Activated T-helper 1 cell treated with anti-CD3 and anti-CD28 coated beads, Interleukin-2, amount 50 U/mL, for 16 hours (primary cell): ENCODE measurements at regions not wholly inside any gene's neighbourhood (a gene's known extent, or its start where the extent isn't known, plus 50 kb on each side); places are given as distances from the start of the nearest gene placed in this dataset.

ENCODE experiments used
- DNase-seq, 2 donors: peaks; one replicate each; pipeline ENCODE4 v3.0.0-alpha.2; 2020; ENCODE audit warnings: low read depth in 1 of 2, low spot score in 1 of 2

DNA sequence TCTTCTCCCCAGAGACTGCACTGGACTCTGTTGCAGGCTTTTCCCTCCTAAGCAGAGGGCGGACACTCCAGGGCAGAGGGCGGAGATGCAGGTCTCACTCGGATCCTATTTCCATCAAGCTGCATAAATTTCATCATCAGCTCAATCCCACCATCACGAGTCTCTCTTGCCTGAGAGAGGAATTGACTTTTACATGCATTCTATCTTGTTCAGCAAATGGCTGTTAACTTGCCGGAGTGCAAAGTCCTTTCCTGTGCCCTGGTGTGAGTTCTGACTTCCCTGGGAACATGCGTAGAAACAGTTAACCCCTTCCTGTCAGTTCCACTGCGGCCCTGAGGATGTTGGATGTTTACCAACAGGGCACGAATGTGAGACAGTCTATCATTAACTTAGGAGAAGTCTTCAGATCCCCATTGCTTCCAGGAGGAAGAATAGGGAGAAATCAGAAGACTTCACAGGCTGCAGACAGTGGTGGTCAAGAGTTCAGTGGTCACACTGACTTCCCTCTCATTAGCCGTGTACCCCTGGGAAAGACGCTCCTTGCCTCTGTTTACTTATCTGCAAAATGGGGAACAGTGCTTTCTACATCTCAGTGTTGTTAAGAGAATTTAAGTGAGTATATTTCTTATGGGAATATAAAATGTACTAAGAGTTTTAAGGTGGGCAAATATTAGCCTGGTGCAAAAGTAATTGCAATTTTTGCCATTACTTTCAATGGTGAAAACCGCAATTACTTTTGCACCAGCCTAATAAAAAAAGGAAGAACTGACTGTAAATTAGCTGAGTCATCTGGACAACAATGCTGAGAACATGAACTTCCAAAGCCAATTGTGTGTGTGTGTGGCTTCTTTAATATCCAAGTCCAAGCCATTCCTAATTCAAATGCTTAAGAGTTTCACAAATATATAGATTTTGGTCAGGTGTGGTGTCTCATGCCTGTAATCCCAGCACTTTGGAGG, 248.0 kb downstream of the DRD1 start:
- no peak for DNase-seq

GRCh38 chr5:175181331-175181730, 262.7 kb downstream of the DRD1 start:
- no peak for DNase-seq

GRCh38 chr5:175170899-175171298, 273.1 kb downstream of the DRD1 start:
- DNase-seq = no peak

DNA sequence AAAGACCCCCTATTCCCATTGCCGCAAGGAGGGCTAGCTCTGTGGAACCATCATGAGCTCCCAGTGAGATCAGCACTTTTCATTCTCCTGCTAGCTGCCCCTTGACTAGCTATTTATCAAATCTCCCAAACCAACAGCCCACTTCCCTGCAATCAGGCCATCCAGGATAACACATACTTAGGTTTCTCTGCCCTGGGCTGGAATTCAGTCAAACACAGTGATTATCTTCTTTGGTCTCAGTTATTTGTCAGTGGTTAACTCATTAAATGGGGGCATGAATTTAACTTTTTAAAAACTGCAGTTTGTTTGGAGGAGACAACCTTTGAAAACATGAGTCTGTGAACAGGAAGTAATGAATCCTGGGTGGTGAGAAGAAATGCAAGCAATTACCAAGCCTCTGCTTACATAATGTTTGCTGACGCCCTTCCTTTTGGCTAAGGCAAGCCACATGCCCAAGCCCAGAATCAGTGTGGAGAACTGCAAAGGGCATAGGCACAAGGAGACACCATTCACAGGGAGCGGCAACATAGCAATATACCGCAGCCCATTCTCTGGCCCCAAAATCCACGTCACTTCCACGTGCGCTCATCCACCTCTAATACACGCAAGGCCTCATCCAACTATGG, 275.0 kb downstream of the DRD1 start:
- DNase-seq = no peak

- DNase-seq = no peak
Measured at GRCh38 chr5:175166026-175166425, 278.0 kb downstream of the DRD1 start.

DNA sequence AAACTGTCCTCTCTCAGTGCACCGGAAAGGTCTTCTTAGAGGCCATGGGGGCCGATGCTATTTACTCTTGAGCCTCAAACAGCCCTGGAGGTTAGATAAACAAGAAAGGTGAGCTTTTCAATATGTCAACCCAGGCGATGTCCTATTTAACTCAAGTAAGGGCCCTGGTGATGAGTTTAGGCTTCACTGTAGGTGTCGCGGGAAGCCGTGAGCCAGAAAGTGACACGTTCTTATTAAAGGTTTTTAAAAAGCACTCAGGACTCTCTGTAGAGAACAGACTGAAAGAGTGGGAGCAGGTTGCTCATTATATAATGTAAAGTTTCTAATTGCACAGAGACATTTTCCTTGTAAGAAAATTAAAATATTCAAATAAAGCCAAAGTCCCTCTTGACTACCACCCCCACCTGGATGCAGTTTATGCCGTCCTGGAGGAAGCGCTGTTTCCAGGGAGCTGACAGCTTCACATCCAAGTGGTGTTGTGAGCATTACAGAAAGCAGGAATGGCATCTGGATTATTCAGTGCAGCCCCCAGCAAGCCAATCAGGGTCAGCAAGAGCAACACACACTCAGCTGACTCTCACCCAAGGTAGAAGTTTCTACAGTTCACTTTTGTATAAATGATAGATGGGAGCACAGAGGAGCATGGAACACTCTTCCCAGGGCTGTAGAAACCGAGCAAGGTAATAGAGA, 280.3 kb downstream of the DRD1 start:
- DNase-seq = no peak

DNA sequence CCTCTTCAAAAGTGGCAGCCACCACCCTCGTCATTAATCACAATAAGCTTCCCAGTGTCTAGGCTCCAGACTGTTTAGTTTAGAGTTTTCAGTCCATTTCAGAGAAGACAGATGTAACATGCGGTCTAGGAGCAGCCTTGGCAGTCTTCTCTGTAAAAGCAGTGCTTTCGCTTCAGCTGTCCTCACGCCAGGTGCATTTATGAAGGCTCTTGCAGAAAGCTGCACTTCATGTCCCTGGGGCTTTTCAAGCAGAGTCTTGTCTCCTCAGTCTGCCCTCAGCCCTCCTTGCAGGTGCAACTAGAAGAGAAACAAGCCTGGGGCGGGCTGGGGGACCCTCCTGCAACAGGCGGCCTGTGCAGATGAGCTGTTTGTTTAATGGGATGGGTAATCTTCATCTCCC, 281.9 kb downstream of the DRD1 start:
- DNase-seq = no peak

- DNase-seq = no peak
Measured at GRCh38 chr5:175159956-175160355, 284.0 kb downstream of the DRD1 start.

DNA sequence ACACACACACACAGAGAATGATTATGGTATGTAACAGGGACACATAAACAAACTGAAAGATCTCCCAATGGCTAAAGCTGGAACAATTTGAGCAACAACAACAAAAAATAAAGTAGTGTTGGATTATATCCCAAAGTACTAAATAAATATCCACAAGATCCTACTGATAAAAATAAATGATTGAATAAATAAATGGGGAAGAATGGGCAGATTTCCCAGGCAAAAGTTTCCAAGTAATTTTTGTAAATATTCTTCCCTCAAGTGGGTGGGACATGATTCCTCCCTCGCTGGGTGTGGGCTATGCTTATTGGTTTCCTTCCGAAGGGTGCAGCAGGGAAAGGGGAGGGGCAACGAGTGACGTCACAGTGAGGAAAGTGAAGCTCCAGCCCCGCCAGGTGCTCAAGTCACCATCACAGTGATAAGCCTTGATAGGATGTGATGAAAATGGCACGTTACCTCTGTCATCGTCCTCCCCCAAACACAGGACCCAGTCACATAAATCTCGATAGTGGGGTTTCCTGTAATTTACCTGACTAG, 295.3 kb downstream of the DRD1 start:
- no peak for DNase-seq

DNA sequence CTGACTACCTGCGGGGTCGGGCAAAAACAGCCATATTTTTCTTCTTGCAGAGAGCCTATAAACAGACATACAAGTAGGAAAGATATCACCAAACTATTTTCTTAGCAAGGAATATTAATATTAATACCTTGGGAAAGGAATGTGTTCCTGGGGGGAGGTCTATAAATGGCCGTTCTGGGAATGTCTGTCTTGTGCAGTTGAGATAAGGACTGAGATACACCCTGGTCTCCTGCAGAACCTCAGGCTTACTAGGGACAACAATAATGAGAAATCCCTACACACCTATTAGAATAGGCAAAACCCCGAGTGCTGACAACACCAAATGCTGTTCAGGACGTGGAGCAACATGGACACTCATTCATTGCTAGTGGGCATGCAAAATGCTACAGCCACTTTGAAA, 297.2 kb downstream of the DRD1 start:
- DNase-seq = no peak

DNA sequence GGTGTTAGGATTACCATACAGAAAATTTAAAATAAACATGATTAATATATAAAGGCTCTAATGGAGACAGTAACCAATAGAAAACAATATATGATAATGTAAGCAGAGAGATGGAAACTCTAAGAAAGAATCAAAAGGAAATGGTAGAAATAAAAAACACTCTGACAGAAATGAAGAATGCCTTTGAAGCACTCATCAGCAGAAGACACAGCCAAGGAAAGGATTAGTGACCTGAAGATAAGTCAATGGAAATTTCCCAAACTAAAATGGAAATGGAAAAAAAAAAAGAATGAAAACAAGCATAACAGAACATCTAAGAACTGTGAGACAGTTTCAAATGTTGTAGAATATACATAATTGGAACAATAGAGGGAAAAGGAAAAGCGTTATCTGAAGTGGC, 302.6 kb downstream of the DRD1 start:
- DNase-seq = no peak

GRCh38 chr5:175133185-175133584, 310.8 kb downstream of the DRD1 start:
- no peak for DNase-seq

DNA sequence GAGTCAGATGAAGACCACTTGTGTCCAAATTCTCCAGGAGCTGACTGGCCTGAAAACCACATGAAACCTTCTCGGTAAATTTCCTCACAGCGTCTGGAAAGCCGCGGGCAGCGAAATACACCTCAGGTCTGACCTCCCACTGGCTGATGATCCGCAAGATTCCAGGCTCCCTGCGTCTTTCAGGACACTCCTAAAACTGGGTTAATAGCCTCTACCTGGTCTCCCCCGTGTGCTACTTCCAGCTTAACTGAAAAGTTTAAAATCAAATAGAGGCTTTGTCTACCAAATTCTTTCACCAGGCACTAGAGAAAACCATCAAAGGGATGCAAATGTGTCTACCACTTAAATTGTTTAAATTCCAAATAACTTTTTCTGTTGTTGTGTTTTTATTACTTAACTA, 312.6 kb downstream of the DRD1 start:
- DNase-seq = no peak

DNA sequence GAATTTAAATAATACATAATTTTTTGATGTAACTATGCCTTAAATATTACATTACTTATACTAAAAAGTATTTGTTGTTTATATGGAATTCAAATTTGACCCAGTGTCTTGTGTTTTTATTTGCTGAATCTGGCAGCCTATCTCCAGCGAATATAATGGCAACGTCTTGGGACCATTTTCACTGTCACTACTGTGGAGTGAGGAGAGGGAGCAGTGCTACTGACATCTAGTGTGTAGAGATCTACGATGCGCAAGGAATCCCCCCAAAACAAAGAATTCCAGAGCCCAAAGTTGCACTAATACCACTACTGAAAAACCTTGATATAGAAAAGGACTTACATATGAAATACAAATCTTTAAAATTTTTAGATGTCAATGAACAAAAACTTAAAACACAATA, 314.4 kb downstream of the DRD1 start:
- DNase-seq = no peak

DNA sequence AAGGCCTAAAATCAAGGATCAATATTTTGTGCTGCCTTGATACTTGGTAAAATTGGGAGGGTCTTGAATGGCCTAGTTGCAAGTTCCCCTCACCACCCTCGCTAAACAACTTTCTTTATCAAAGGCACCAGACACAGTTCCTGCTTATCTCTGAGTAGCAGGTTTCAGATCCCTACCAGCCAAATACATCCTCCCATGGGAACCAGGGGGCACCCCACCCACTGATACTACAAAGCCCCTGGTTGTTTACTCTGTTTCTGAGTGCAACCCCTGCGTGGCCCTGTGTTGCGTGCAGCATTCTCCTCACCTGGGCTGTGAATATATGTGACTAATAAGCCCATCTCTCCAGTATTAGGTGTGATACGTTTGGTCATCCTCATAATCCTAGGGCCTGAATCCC, 314.9 kb downstream of the DRD1 start:
- no peak for DNase-seq

DNA sequence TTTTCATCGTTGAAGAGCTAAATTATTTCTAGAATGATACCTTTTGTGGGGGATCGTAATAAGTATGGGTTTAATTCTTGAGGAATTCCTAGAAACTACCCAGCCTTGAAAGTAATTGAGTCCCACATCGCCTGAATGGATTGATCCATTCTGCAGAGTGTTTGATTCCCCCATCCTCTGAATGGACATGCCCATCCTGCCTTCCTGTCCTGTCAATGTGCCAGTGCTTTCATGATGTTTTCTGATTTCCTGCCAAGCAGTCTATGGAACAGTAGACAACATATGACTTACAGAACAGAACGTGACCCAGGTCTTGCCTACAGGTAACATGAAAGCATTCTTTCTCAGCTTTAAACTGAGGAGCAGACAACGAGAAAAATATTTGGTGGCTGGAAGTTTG, 319.2 kb downstream of the DRD1 start:
- DNase-seq = no peak

DNA sequence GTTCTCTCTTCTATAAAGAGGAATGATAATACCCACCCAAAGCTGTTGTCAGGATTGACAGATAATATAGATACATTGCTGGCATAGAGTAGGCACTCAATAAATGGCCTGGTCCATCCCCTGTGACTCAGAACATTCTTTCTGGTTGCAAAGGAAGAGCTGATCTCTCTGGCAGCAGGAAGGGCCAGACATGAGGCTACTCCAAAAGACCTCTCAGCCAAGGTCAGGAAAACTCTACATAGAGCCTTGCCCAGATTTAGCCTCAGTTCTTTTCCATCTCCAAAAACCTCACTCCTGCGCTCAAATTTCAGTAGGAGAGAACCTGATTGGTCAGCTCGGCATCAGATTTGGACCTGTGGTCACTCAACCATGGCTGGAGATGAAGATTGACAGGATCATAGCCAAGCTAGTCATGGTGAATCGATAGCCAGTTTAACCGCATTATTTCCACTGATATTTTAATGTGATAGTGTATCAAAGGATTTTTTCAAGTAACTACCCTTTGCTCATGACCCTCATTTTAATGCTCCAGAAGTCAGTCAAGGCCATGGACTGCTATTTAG, 319.6 kb downstream of the DRD1 start:
- DNase-seq = no peak

DNA sequence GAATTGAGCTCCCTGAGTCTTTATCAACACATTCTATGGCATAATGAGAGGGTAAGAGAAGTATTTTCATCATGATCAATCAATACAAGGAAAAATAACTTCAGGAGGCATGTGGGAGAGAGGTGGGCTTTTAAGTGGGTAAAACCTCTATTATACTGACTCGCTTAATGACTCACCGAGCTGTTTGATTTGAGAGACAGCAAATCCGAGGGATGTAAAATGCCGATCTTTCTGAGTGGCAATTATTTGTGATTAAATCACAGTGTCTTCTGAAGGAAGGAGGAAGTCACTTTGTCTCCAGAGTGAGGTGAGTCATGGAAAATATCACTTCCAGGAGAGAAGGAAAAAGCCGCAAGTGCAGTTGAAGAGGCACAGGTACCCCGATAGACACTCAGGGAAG, 320.4 kb downstream of the DRD1 start:
- DNase-seq = no peak

DNA sequence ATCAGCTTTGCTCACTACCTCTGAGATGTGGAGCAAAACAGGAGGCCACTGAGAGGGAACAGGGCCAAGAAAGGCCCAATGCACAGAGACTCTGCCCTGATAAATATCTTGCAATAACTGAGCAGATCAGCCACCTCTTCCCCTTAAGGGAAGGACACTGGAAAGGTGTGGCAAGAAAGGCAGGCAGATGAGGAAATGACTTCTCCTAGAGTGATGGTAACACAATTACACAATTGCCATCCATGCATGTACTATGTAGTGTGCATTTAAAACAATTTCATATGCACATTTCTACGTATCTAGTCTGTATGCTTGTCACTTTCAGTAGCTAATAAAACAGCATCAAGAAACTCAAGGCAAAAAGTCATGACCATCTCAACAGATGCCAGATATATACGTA, 322.5 kb downstream of the DRD1 start:
- no peak for DNase-seq

DNA sequence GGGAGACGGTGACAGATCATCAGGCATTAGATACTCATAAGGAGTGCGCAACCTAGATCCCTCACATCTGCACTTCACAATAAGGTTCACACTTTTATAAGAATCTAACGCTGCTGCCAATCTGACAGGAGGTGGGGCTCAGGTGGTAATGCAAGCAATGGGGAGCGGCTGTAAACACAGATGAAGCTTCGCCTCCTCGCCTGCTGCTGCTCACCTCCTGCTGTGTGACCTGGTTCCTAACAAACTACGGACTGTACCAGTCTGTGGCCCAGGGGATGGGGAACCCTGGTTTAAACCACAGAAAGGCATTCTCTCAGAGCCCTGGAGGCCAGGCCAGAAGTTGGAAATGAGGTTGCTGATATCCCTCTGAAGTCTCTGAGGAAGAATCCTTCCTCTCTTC, 323.6 kb downstream of the DRD1 start:
- DNase-seq = no peak

DNA sequence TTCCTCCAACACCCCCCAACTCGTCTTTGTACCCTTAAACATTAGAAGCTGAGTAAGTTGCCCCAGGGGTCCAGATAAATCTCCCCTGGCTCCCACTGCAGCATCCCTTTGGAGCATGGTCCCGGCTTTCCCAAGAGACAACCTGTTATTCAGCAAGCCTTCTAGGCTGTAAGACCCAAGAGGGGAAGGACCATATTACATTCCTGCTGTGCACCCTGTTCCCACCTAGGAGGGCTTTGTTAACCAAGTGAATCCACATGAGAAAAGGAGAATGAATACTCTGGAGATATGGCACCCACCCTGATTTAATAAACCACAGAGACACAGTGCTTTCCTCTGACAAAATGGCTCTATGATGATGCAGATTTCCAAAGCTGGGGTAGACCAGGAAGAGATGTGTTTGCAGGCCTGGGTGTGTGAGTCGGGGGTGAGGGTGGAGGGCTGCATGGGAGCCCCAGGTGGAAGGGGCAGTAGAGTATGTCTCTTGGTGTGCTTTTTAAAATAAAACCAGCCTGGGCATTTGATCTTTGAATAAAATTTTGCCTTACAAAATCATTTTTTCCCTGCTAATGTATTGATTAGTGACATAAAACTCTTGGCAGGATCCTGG, 325.2 kb downstream of the DRD1 start:
- no peak for DNase-seq
